GM21423 (cell line): ENCODE measurements at regions not wholly inside any gene's neighbourhood (a gene's known extent, or its start where the extent isn't known, plus 50 kb on each side); places are given as distances from the start of the nearest gene placed in this dataset.

Experiments used
- ATAC-seq: cut with Tn5 transposase; IDR thresholded peaks from one replicate; pipeline ENCODE4 v1.9.1; 2021; ENCODE audit warnings: mild to moderate bottlenecking, moderate library complexity; ENCODE audit not compliant: unreplicated experiment

DNA sequence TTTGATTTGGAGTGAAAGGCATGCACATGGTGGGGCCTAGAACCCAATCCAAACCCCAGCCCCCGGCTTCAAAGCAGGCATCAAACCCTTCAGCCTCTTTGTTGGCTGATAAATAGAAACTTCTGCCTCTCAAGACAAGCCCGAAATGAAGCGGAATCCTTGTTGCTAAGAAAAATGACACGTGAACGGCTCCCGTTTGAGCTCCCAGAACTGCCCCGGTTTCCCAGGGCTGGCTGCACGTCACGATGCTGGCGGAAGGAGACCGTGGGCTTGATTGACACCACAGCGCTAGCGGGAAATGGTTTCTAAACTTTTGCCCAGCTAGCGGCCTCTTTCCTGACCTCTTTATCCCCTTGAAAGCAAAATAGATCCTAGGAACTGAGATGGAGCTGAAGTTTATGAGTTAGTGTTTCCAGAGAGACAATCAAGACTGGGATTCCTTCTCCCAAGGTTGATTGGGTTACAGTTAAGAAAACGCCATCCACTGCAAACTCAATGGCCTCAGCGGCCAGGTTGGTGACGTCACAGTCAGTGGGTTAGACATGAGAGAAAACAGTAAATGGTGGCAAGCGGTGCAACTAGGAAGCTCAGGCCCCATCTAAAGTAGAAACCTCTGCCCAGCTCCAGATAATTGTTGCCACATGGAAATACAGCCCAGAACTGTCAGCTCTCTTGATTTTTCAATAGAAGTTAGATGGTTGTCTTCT, 117.0 kb downstream of the ANKRD60 start:
- no peak for ATAC-seq

DNA sequence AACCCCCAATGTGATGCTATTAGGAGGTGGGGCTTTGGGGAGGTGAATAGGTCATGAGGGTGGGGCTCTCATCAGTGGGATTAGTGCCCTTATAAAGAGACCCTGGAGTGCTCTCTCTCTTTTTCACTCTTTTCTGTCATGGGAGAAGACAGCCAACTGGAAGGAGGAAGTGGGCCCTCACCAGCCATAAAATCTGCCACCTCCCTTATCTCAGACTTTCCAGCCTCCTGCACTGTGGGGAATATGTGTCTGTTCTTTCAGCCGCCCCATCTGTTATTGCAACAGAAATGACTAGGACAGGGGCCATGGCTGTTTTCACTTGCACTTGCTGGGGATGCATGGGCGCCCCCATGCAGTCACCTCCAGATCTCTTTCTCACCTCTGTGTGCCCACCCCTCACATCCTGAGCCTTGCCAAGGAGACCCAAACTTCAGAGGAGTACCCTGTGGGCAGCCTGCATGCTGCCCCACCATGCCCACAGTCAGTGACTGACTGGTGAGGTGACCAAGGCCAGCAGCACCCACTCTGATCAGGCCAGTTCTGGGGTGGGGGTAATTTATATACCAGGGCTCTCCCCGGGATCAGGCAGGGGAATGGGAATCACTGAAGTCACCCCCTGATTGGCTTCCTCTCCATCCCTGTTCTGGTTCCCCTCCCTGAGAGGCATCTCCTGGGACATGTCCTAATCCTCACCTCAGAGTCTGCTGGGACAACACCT, 118.4 kb downstream of the ANKRD60 start:
- no peak for ATAC-seq

DNA sequence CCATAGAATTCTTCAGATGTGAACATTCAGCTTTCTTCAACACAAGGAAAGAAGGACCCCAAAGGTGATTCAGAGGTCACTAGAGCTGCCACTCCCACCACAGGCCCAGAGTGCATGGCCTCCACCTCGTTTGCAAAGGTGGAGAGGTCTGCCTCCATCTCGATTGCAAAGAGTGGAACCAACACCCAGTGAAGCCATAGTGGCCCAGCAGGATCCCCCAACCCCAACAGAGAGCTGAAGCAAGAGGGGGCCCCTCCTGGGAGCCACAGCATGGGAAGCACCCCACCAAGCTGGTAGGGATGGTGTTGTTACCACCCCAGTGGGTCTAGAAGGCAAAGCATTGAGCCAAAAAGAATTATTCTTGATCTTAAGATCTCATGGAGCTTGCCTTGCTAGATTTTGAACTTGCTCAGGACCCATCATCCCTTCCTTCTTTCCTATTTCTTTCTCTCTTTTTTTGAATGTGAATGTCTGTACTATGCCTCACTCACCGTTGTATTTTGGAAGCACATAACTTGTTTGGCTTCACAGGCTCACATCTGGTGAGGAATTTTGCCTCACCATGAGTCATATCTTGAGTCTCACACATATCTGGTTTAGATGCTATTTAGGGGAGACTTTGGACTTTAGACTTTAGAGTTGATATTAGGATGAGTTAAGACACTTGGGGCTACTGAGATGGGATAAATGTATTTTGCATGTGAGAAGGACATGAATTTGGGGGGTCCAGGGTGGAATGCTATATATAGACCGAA, 119.2 kb downstream of the ANKRD60 start:
- ATAC-seq, result no peak

DNA sequence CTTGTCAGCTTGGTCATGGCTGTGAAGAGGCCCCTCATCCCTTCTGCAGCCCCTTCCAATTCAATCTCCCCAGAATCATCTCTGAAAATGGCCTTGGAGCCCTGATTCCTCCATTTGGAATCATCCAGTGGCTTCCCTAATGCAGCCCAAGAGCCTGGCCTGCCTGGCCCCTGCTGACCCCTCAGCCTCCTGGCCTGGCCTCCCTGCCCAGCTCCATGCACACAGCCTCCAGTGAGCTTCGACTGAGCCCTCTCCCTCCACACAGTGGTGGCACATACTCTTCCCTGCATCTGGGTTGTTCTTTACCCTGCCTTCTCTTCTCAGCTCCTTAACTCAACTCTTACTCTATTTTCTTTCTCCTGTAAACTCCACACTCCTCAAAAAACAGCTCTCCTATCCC, 120.9 kb downstream of the ANKRD60 start:
- ATAC-seq, result no peak

DNA sequence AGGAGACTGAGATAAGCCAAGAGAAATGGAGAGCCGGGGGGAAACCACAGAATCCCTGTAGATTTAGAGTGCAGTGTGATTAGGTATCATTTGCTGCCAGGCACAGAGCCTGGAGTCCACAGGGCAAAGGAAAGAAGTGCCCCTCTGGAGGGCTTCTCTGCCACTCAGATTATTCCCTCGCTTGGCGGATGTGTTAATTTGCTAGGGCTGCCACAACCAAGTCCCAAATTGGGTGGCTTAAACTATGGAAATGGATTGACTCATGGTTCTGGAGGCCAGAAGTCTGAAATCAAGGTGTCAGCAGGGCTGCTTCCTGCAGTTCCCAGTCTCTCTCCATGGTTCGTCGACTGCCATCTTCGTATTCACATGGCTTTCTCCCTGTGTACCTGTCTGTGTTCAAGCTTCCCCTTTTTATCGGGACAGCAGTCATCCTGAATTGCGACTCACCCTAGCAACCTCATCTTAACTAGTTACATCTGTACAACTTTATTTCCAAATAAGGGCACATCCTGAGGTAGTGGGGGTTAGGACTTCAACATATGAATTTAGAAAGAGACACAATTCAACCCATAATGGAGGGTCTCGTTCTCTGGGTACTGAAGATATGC, 122.2 kb downstream of the ANKRD60 start:
- ATAC-seq, result no peak

DNA sequence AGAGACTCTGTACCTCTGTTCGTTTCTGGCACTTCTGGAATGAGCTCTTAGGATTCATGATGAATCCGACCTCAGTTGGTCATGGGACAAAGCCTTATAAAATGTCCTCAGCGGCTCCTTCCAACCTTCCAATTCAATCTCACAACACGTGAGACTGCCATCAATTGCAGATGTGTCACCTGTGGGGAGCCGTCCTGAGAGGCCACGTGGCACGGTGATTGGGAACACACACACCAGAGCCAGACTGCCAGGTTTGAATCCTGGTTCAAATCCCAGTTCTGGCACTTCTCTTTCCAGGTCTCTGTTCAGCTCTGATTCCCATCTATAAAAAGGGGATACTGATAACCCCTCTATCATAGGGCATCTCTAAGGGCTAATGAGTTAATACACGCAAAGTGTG, 124.5 kb downstream of the ANKRD60 start:
- no peak for ATAC-seq

DNA sequence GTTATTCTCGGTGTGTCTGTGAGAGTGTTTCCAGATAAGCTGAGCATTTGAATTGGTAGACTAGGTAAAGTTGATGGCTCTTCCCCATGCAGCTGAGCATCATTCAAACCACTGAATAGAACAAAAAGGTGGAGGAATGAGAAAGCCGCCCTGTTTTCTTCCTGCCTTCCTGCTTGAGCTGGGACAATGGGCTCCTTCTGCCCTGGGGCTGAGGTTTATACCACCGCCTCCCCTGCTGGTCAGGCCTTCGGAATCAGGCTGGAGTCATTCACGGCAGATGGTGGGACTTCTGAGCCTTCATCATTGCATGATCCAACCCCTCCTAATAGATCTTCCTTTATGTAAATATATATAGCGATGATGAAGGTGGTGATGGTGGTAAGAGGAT, 124.9 kb downstream of the ANKRD60 start:
- no peak for ATAC-seq

DNA sequence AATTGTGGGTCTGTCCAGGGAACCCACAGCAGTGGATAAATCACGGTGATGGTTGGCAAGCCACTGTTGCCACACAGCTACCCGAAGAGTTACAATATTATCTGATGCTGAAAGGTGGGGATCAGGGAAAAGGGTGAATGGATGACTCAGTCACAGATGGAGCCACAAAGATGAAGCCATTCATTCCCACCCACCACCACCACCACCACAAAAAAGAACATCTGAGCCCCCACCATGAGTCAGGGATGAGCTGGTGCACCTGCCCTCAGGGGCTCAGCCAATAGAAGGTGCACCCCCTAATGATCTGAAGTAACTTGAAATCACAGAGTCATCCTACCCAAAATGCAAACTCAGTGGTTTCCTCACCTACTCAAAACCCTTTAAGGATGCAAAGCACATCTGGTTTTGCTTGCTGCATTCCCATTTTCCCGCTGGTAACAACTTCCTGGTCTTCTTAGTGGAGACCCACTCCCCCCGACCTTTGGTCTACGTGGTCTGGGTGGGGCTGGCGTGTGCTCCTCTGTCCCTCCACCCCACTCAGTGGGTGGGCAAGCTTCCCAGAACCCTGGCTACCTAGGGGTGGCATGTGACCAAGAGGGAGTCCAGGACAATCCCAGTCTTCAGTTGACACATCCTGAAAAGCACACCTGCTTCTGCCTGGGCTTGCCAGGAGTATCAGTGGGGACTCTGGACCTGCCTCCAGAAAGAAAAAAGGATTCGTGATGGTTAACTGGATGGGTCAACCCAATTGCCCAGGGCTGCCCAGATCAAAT, 125.5 kb downstream of the ANKRD60 start:
- no peak for ATAC-seq

DNA sequence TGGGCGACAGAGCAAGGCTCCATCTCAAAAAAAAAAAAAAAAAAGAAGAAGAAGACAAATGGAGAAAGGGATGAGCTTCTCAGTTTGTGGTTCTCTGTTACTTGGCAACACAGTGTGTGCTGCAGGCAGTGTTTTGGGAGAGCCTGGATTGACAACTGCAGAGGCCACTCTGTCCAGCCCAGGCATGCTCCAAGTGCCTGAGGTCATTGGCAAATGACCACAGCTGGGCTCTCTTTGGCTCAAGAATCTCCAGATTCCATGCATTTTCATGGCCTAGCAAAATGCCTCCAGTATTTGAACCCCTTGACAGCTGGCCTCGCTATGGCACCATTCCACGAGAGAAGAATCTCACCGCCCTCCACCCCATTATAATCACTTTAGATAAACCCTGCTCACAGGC, 126.2 kb downstream of the ANKRD60 start:
- ATAC-seq, result no peak

DNA sequence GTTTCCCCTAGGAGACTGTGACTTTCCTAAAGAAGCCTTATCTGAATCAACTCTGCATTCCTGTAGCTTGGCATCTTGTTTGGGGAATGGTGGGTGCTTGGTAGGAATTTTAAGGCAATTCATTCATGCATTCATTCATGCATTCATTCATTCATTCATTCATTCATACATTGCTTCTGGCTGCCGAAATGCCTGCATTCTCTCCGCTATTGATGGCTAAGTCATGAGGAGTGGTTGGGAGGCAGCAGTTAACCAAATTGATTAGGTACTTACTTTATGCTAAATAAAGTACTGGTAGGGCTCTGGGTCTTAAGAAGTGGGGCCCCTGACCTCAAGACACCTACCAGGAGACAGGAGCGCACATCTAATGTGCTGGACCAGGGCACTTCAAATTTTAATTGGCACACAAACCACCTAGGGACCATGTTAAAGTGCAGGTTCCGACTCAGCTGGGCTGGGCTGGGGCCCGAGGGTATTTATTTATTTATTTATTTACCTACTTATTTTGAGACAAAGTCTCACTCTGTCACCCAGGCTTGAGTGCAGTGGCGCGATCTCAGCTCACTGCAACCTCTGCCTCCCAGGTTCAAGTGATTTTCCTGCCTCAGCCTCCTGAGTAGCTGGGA, 127.6 kb downstream of the ANKRD60 start:
- no peak for ATAC-seq

DNA sequence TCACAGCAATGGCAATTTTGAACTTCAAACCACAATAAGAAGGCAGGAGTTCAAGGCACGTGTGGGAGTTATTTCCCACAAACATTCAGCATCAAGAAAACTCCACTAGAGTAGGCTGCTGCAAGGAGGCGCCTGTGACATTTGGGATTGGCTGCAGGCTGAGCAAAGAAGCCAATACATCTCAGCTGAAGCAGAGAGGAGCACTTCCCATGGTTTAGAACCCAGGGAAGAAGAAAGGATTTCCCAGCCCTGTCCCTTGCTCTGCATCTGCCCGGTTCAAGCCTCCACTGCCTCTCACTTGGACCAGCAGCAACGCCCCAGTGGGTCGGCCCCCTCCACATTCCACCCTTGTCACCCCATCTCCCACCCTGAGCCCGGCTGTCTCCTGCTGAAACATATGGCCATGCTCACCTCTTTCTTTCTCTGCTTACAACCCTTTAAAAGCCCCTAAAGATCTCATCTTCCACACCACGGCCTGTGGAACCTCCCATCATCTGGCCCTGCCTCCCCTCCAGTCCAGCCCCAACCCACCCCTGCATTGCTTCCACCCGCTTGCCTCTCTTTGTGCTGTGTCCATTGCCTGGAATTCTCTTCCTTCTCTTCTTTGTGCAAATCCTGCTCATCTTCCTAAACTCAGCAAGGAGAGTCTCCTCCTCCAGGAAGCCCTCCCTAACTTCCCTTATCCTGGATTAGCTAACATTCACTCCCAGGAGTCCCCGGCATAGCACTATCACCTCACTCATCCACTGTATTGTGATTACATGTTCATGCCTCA, 128.3 kb downstream of the ANKRD60 start:
- no peak for ATAC-seq

DNA sequence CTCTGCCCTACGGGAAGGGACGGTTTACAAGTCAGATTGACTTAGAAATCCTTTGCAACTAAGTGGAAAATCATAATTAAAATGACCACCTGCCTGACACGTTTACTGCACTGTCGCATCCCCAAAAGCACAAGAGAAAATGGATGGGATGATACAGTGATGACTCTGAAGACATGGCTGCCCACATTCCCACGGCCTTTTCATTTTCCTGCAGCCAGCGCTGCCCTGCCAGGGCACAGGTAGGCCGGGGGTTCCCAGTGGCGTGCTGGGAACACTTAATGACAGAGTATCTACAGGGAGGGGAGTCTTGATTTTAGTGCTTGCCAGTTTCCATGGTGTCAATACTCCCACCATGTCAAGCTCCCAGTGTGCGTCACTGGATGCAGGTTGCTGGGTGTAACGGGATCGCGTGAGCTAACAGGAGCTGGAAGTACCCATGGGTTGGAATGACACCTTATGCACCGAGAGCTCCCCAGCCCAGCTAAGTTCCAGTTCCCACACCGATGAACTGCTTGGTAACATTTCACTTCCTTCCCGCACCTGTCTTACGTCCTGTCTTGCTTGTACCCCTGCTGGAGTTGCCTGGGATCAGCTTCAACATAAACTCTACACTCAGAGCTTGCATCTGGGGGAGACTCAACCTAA, 129.0 kb downstream of the ANKRD60 start:
- ATAC-seq, result no peak

DNA sequence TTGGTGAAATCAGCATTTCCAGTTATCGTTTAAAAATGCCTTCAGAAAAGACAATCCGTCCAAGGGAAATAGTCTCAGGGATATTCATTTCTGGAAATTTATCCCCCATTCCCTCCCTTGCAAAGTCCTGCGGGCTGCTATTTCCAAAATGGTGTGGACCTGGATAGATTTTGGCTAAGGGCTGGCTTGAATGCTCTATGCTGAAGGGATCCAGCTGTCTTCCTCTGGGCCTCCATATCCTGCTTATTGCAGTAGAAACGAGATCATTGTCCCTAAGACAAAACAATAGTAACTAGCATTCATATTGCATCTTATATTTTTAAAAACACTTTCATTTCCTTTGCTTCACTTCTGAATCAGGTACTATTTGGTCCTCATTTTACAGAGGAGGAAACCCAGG, 129.9 kb downstream of the ANKRD60 start:
- no peak for ATAC-seq

DNA sequence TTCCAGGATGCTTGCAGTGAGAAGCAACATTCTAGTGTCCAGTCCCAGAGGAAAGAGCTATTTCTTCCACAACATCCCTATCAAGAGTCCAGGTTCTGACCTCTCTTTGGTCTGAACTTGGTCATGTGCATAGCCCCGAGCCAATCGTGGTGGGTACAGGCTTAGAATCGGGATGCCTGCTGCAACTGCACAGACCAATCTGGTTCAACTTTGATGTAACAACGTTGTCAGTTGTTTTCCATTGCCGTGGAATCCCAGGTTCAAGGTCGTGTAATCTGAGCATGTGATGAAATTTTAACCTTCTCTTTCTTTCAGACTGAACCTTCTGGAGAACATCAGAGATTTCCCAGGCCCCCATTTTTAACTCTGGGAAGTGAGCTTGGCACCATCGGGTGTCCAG, 130.5 kb downstream of the ANKRD60 start:
- no peak for ATAC-seq

DNA sequence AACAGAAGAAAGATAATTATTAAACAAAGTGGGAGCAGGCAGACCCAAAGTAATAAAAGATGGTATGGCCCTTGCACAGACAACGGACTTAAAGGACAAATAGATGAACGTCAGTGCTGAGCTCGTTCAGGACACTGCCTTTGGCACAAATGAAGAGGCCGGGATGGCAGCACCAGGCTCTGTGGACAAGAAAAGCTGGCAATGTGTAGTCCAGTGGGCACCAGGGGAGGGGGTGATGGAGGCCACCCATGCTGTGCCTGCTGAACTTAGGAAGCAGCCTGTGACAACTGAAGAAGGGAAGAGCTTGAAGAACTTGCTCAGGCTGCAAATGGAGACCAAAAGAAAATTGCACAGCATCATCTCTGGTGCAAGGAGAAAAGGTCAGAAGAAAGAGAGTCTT, 131.0 kb downstream of the ANKRD60 start:
- ATAC-seq, result no peak

DNA sequence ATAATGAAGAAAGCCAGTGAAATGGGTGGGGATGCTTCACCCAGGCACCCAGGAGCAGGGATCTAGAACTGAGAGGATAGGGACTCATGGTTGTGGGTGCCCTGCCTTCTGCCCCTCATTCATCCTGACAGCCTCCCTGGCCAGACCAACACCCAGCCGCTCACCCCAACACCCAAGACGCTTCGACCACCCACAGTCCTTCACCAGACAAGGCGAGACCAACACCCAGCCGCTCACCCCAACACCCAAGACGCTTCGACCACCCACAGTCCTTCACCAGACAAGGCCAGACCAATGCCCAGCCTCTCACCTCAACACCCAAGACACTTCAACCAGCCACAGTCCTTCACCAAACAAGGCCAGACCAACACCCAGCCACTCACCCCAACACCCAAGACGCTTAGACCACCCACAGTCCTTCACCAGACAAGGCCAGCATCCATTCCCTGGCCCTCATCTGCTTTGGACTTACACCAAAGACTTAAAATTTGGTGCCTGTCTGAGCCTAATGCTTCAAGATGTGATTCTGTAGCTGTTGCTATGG, 131.5 kb downstream of the ANKRD60 start:
- ATAC-seq, result no peak

DNA sequence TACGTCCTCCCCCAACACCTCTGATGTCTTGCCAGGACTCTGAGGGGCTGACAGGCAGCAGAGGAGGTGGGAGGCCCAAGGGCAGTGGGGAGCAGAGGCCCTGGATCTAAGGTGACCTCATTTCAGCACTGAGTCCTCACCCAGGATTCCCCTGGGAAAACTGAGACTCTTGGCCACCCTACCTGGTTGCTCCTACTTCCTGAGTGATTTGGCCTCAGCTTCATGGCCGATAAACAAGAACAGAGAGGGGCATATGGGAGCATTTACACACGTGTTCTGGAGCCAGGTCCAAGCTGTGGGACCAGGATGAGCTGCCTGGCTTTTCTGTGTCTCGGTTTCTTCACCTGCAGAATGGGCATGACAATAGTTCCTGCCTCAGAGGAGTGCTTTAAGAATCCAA, 133.8 kb downstream of the ANKRD60 start:
- ATAC-seq, result no peak

DNA sequence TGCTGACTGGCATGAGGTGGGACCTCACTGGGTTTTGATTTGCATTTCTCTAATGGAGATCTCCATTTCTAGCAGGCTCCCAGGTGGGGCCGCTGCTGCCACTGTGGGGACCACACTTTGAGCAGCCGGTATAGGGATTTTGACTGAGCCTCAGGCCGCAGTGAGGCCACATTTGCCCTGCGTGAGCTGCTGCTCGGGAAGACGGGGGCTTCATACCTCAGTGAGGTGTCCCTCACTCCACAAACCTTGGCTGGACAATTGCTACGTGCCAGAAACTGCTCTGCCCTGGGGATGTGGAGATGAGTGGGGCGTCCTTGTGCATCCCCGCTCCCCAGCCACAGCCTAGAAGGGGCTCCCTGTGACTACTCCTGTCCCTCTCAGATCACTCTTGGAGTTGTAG, 134.3 kb downstream of the ANKRD60 start:
- ATAC-seq, result no peak

DNA sequence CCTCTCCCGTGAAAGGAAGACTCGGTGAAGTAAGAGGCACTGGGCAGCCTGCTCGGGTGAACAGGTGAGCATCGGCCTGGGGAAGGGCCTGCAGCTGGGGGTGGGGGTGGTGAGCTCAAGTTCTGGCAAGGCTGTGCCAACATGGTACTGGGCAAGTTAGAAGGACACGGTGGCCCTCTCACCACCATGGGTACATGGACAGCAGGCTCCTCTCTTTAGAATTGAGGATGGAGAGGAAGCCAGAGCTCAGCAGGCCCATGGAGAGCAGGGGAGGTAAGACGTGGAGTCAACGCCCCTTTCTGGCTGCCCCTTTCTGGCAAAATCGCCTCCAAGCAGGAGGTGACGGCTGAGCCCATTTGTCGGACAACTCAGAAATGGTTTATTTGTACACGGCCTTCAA, 135.6 kb downstream of the ANKRD60 start:
- ATAC-seq, result no peak
